T-helper 17 cell (primary cell): ENCODE measurements at regions not wholly inside any gene's neighbourhood (a gene's known extent, or its start where the extent isn't known, plus 50 kb on each side); places are given as distances from the start of the nearest gene placed in this dataset.

Source experiments
- ATAC-seq: fragments of 150-1000 bp; cut with Tn5 transposase; 2 replicates; pipeline ENCODE4 v1.10.0; 2021; ENCODE audit warnings: mild to moderate bottlenecking, moderate library complexity
- DNase-seq, 3 donors: peaks; one replicate each; pipeline versions ENCODE4 v3.0.0 to v3.0.0-alpha.2; 2020 to 2021
- H3K9me3 ChIP-seq: one replicate; pipeline ENCODE4 v1.7.0; 2013; ENCODE audit warnings: low read length, mild to moderate bottlenecking; ENCODE audit not compliant: control insufficient read depth, poor library complexity, severe bottlenecking
- H3K27ac Mint-ChIP-seq: one replicate; pipeline ENCODE4 v1.8.0; 2022; ENCODE audit warnings: mild to moderate bottlenecking, moderate library complexity, mixed read lengths
- H3K27me3 Mint-ChIP-seq: one replicate; pipeline ENCODE4 v1.8.0; 2022; ENCODE audit warnings: mixed read lengths
- H3K36me3 Mint-ChIP-seq: one replicate; pipeline ENCODE4 v1.8.0; 2022; ENCODE audit warnings: low read depth, mixed read lengths
- H3K4me1 Mint-ChIP-seq: one replicate; pipeline ENCODE4 v1.8.0; 2022; ENCODE audit warnings: mild to moderate bottlenecking, mixed read lengths
- H3K4me3 Mint-ChIP-seq: one replicate; pipeline ENCODE4 v1.8.0; 2022; ENCODE audit warnings: mild to moderate bottlenecking, moderate library complexity, mixed read lengths

GRCh38 chr12:65681226-65681625 lies 143.1 kb upstream of the HMGA2 start:
- ATAC-seq (no peak), DNase-seq (no peak)
- H3K4me3 Mint-ChIP-seq = no peak overlapping the region
- no peaks in the 10 kb centered on the region for H3K4me1 Mint-ChIP-seq
- no peaks in the 10 kb centered on the region for H3K9me3 ChIP-seq
- H3K27ac Mint-ChIP-seq = no peak overlapping the region
- H3K36me3 Mint-ChIP-seq = no peaks in the 10 kb centered on the region
- H3K27me3 Mint-ChIP-seq = no peaks in the 10 kb centered on the region

GRCh38 chr12:65682112-65682511 lies 142.2 kb upstream of the HMGA2 start:
- DNase-seq (no peak), ATAC-seq (no peak)
- H3K36me3 Mint-ChIP-seq = no peaks in the 10 kb centered on the region
- no peaks in the 10 kb centered on the region for H3K4me1 Mint-ChIP-seq
- no peak overlapping the region for H3K4me3 Mint-ChIP-seq
- H3K27ac Mint-ChIP-seq = no peak overlapping the region
- no peaks in the 10 kb centered on the region for H3K9me3 ChIP-seq
- H3K27me3 Mint-ChIP-seq = no peaks in the 10 kb centered on the region

- H3K4me1 Mint-ChIP-seq = no peaks in the 10 kb centered on the region
- H3K27me3 Mint-ChIP-seq = no peaks in the 10 kb centered on the region
- no peak overlapping the region for H3K4me3 Mint-ChIP-seq
- ATAC-seq (no peak), DNase-seq (no peak)
- H3K9me3 ChIP-seq = no peaks in the 10 kb centered on the region
- H3K36me3 Mint-ChIP-seq = no peaks in the 10 kb centered on the region
- H3K27ac Mint-ChIP-seq = no peak overlapping the region
These were observed 139.4 kb upstream of the HMGA2 start for GRCh38 chr12:65684906-65685305.

- ATAC-seq = no peak
- no peaks in the 10 kb centered on the region for H3K9me3 ChIP-seq
- Mint-ChIP-seq H3K4me1 (no peaks in the 10 kb centered on the region), H3K36me3 (no peaks in the 10 kb centered on the region), H3K4me3 (no peak overlapping the region), H3K27ac (no peak overlapping the region), H3K27me3 (no peaks in the 10 kb centered on the region)
- no peak for DNase-seq
These were observed 138.8 kb upstream of the HMGA2 start for GRCh38 chr12:65685514-65685913.

- Mint-ChIP-seq H3K36me3 (no peaks in the 10 kb centered on the region), H3K4me1 (no peaks in the 10 kb centered on the region), H3K27me3 (peaks cover 6% of the 10 kb centered on the region), H3K4me3 (no peak overlapping the region), H3K27ac (no peak overlapping the region)
- no peaks in the 10 kb centered on the region for H3K9me3 ChIP-seq
- no peak for ATAC-seq
- DNase-seq = no peak
These were observed 134.8 kb upstream of the HMGA2 start for GRCh38 chr12:65689508-65689907.

- DNase-seq = no peak
- Mint-ChIP-seq H3K4me3 (no peak overlapping the region), H3K27me3 (peaks cover 9% of the 10 kb centered on the region), H3K36me3 (no peaks in the 10 kb centered on the region), H3K27ac (no peak overlapping the region), H3K4me1 (no peaks in the 10 kb centered on the region)
- ATAC-seq = no peak
- no peaks in the 10 kb centered on the region for H3K9me3 ChIP-seq
These were observed 133.8 kb upstream of the HMGA2 start for GRCh38 chr12:65690477-65690876.

GRCh38 chr12:65694130-65694529 lies 130.2 kb upstream of the HMGA2 start:
- no peak for ATAC-seq
- H3K9me3 ChIP-seq = no peaks in the 10 kb centered on the region
- Mint-ChIP-seq H3K27ac (no peak overlapping the region), H3K36me3 (no peaks in the 10 kb centered on the region), H3K27me3 (peaks cover 12% of the 10 kb centered on the region), H3K4me1 (no peaks in the 10 kb centered on the region), H3K4me3 (no peak overlapping the region)
- no peak for DNase-seq

- ATAC-seq (no peak), DNase-seq (no peak)
- Mint-ChIP-seq H3K4me1 (no peaks in the 10 kb centered on the region), H3K27ac (no peak overlapping the region), H3K36me3 (no peaks in the 10 kb centered on the region), H3K27me3 (peaks cover 12% of the 10 kb centered on the region), H3K4me3 (no peak overlapping the region)
- no peaks in the 10 kb centered on the region for H3K9me3 ChIP-seq
These were observed 129.0 kb upstream of the HMGA2 start for GRCh38 chr12:65695113-65695865.

GRCh38 chr12:65696227-65696626 lies 128.1 kb upstream of the HMGA2 start:
- Mint-ChIP-seq H3K4me3 (no peak overlapping the region), H3K36me3 (no peaks in the 10 kb centered on the region), H3K27ac (no peak overlapping the region), H3K4me1 (no peaks in the 10 kb centered on the region), H3K27me3 (peaks cover 12% of the 10 kb centered on the region)
- ATAC-seq (no peak), DNase-seq (no peak)
- H3K9me3 ChIP-seq = no peaks in the 10 kb centered on the region

GRCh38 chr12:65699251-65699650 lies 125.0 kb upstream of the HMGA2 start:
- DNase-seq (no peak), ATAC-seq (no peak)
- no peaks in the 10 kb centered on the region for H3K9me3 ChIP-seq
- H3K27me3 Mint-ChIP-seq = peaks cover 6% of the 10 kb centered on the region
- H3K4me1 Mint-ChIP-seq = no peaks in the 10 kb centered on the region
- no peak overlapping the region for H3K4me3 Mint-ChIP-seq
- H3K27ac Mint-ChIP-seq = no peak overlapping the region
- no peaks in the 10 kb centered on the region for H3K36me3 Mint-ChIP-seq

- H3K9me3 ChIP-seq = peaks cover 4% of the 10 kb centered on the region
- Mint-ChIP-seq H3K36me3 (no peaks in the 10 kb centered on the region), H3K27ac (no peak overlapping the region), H3K4me1 (no peaks in the 10 kb centered on the region), H3K4me3 (no peak overlapping the region), H3K27me3 (no peaks in the 10 kb centered on the region)
- ATAC-seq = no peak
- DNase-seq = no peak
These were observed 121.1 kb upstream of the HMGA2 start for GRCh38 chr12:65703176-65703575.

GRCh38 chr12:65705380-65705876 lies 118.9 kb upstream of the HMGA2 start:
- Mint-ChIP-seq H3K36me3 (no peaks in the 10 kb centered on the region), H3K27ac (no peak overlapping the region), H3K4me1 (no peaks in the 10 kb centered on the region), H3K4me3 (no peak overlapping the region), H3K27me3 (no peaks in the 10 kb centered on the region)
- DNase-seq (no peak), ATAC-seq (no peak)
- H3K9me3 ChIP-seq = peaks cover 4% of the 10 kb centered on the region

GRCh38 chr12:65707051-65707450 lies 117.2 kb upstream of the HMGA2 start:
- Mint-ChIP-seq H3K4me3 (no peak overlapping the region), H3K27ac (no peak overlapping the region), H3K27me3 (no peaks in the 10 kb centered on the region), H3K36me3 (no peaks in the 10 kb centered on the region), H3K4me1 (no peaks in the 10 kb centered on the region)
- ATAC-seq (no peak), DNase-seq (no peak)
- H3K9me3 ChIP-seq = peaks cover 4% of the 10 kb centered on the region

GRCh38 chr12:65712260-65713004 lies 111.9 kb upstream of the HMGA2 start:
- ATAC-seq = no peak
- H3K27ac Mint-ChIP-seq = no peak overlapping the region
- no peaks in the 10 kb centered on the region for H3K36me3 Mint-ChIP-seq
- no peak for DNase-seq
- peaks cover under 1% of the 10 kb centered on the region for H3K27me3 Mint-ChIP-seq
- H3K4me3 Mint-ChIP-seq = no peak overlapping the region
- H3K4me1 Mint-ChIP-seq = no peaks in the 10 kb centered on the region
- H3K9me3 ChIP-seq = peaks cover 2% of the 10 kb centered on the region
